H1 (cell line): ENCODE measurements at regions not wholly inside any gene's neighbourhood (a gene's known extent, or its start where the extent isn't known, plus 50 kb on each side); places are given as distances from the start of the nearest gene placed in this dataset.

Experiments
- CTCF ChIA-PET: fragments of 300-600 bp; sonication (Branson Sonifier 250); formaldehyde crosslinking; loops from one replicate; lab custom pipeline; 2021; ENCODE audit not compliant: partially characterized antibody; lab: Charles Lee
- POLR2A ChIA-PET: fragments of 300-600 bp; sonication (Branson Sonifier 250); formaldehyde crosslinking; loops from one replicate; lab custom pipeline; 2021; ENCODE audit warnings: inconsistent platforms; ENCODE audit not compliant: partially characterized antibody; lab: Charles Lee
- DNase-seq, 2 experiments: peaks; one replicate each; pipeline versions ENCODE4 v3.0.0 to v3.0.0-alpha.2; 2010 to 2022; ENCODE audit warnings: low spot score in 2 of 2, low read depth in 1 of 2, mixed read lengths in 1 of 2
- FAIRE-seq: peaks from 2 replicates; lab custom pipeline; 2011; peaks lifted over from hg19 to GRCh38; lab: Jason Lieb, UNC
- H2AFZ ChIP-seq: 2 replicates; pipeline ENCODE4 v1.8.1; 2012; ENCODE audit warnings: low read length, inconsistent platforms
- H2AK5ac ChIP-seq: 2 replicates; pipeline ENCODE4 v1.6.1; 2013; ENCODE audit warnings: low read depth, low read length
- H2BK120ac ChIP-seq: replicated peaks from 2 replicates; pipeline ENCODE3; 2013; ENCODE audit warnings: low read depth, low read length, inconsistent platforms
- H2BK12ac ChIP-seq: 2 replicates; pipeline ENCODE4 v1.6.1; 2013; ENCODE audit warnings: low read depth, low read length
- H2BK15ac ChIP-seq: 2 replicates; pipeline ENCODE4 v1.6.1; 2013; ENCODE audit warnings: low read length
- H2BK20ac ChIP-seq: 2 replicates; pipeline ENCODE4 v1.6.1; 2013; ENCODE audit warnings: low read length
- H2BK5ac ChIP-seq: 2 replicates; pipeline ENCODE4 v1.6.1; 2013; ENCODE audit warnings: low read depth, low read length
- H3K14ac ChIP-seq: 2 replicates; pipeline ENCODE4 v1.6.1; 2013; ENCODE audit warnings: inconsistent platforms; ENCODE audit not compliant: insufficient read length
- H3K18ac ChIP-seq: 2 replicates; pipeline ENCODE4 v1.6.1; 2013; ENCODE audit warnings: low read length; ENCODE audit errors: extremely low read depth
- H3K23ac ChIP-seq: 2 replicates; pipeline ENCODE4 v1.6.1; 2013; ENCODE audit warnings: inconsistent platforms; ENCODE audit not compliant: insufficient read length
- H3K23me2 ChIP-seq: 2 replicates; pipeline ENCODE4 v1.6.1; 2013; ENCODE audit warnings: low read depth, low read length
- H3K27ac ChIP-seq: 2 replicates; pipeline ENCODE4 v1.6.1; 2011; ENCODE audit warnings: low read depth, low read length, inconsistent platforms
- H3K27me3 ChIP-seq, 4 experiments: replicated peaks in 1 of 4; 1 replicate in 1 of 4; 2 replicates in 3 of 4; pipeline versions ENCODE4 v1.6.1 to v1.8.1; 2011 to 2013; ENCODE audit warnings: low read length in 3 of 4, mild to moderate bottlenecking in 3 of 4, inconsistent platforms in 2 of 4, mixed read lengths in 2 of 4, moderate library complexity in 1 of 4; ENCODE audit not compliant: control insufficient read depth in 3 of 4, insufficient read depth in 3 of 4; ENCODE audit errors: extremely low read depth in 1 of 4
- H3K36me3 ChIP-seq, 4 experiments: 2 replicates each; pipeline versions ENCODE4 v1.6.1 to v1.8.1; 2011 to 2013; ENCODE audit warnings: mild to moderate bottlenecking in 4 of 4, low read length in 3 of 4, moderate library complexity in 2 of 4, control low read depth in 1 of 4, inconsistent platforms in 1 of 4; ENCODE audit not compliant: insufficient read depth in 4 of 4, control insufficient read depth in 2 of 4
- H3K4ac ChIP-seq: replicated peaks from 2 replicates; pipeline ENCODE3; 2013; ENCODE audit warnings: low read length, low read depth, mixed read lengths, inconsistent platforms; ENCODE audit not compliant: insufficient read length
- H3K4me1 ChIP-seq, 4 experiments: replicated peaks in 1 of 4; 1 replicate in 1 of 4; 2 replicates in 3 of 4; pipeline versions ENCODE4 v1.6.1 to v1.8.1; 2011 to 2013; ENCODE audit warnings: low read length in 3 of 4, inconsistent platforms in 2 of 4, mixed read lengths in 1 of 4; ENCODE audit not compliant: insufficient read depth in 4 of 4, control insufficient read depth in 3 of 4
- H3K4me2 ChIP-seq, 2 experiments: 2 replicates each; pipeline versions ENCODE4 v1.6.1 to v1.8.1; 2011 to 2013; ENCODE audit warnings: low read depth in 2 of 2, low read length in 2 of 2, control low read depth in 1 of 2, inconsistent platforms in 1 of 2, mild to moderate bottlenecking in 1 of 2; ENCODE audit not compliant: insufficient read depth in 1 of 2
- H3K4me3 ChIP-seq, 4 experiments: fragments of 200-600, 300-600 bp in 1 of 4; sonication (generic), shearing (Covaris generic), sonication (Bioruptor Twin) in 1 of 4; 2 replicates each; pipeline versions ENCODE4 v1.5.1 to v1.8.1; 2011 to 2016; ENCODE audit warnings: low read length in 4 of 4, low read depth in 3 of 4, control low read depth in 2 of 4, inconsistent platforms in 2 of 4, mild to moderate bottlenecking in 2 of 4, mixed read lengths in 1 of 4, moderate library complexity in 1 of 4; ENCODE audit not compliant: insufficient read depth in 2 of 4; ENCODE audit errors: extremely low read depth in 1 of 4
- H3K56ac ChIP-seq: replicated peaks from 2 replicates; pipeline ENCODE3; 2013; ENCODE audit warnings: low read depth, mild to moderate bottlenecking, mixed read lengths, low read length, inconsistent platforms; ENCODE audit not compliant: insufficient read length
- H3K79me1 ChIP-seq: 2 replicates; pipeline ENCODE4 v1.6.1; 2013; ENCODE audit warnings: low read depth, low read length, control low read depth
- H3K79me2 ChIP-seq, 2 experiments: 2 replicates each; pipeline versions ENCODE4 v1.6.1 to v1.8.1; 2012 to 2013; ENCODE audit warnings: low read length in 2 of 2, mild to moderate bottlenecking in 2 of 2, inconsistent platforms in 1 of 2; ENCODE audit not compliant: insufficient read depth in 2 of 2, control insufficient read depth in 1 of 2
- H3K9ac ChIP-seq, 4 experiments: replicated peaks in 1 of 4; 1 replicate in 1 of 4; 2 replicates in 3 of 4; pipeline versions ENCODE4 v1.6.1 to v1.8.1; 2011 to 2013; ENCODE audit warnings: low read depth in 3 of 4, low read length in 3 of 4, control low read depth in 2 of 4, mild to moderate bottlenecking in 2 of 4, moderate library complexity in 2 of 4, inconsistent platforms in 1 of 4; ENCODE audit errors: extremely low read depth in 1 of 4
- H3K9me3 ChIP-seq, 2 experiments: 2 replicates each; pipeline versions ENCODE4 v1.6.1 to v1.8.1; 2012 to 2013; ENCODE audit warnings: mild to moderate bottlenecking in 2 of 2, moderate library complexity in 2 of 2, control low read depth in 1 of 2, inconsistent platforms in 1 of 2, low read depth in 1 of 2, low read length in 1 of 2, mixed read lengths in 1 of 2; ENCODE audit not compliant: insufficient read depth in 2 of 2
- H4K20me1 ChIP-seq, 2 experiments: replicated peaks in 1 of 2; 2 replicates each; pipeline versions ENCODE3 to v1.8.1; 2011 to 2013; ENCODE audit warnings: inconsistent platforms in 2 of 2, low read length in 2 of 2, mild to moderate bottlenecking in 1 of 2; ENCODE audit not compliant: insufficient read depth in 2 of 2, control insufficient read depth in 1 of 2
- H4K5ac ChIP-seq: 2 replicates; pipeline ENCODE4 v1.6.1; 2013; ENCODE audit warnings: low read length, low read depth, mixed read lengths, inconsistent platforms; ENCODE audit not compliant: insufficient read length
- H4K8ac ChIP-seq: 2 replicates; pipeline ENCODE4 v1.8.0; 2013; ENCODE audit warnings: mild to moderate bottlenecking, moderate library complexity, low read length, inconsistent platforms; ENCODE audit not compliant: insufficient read depth; ENCODE audit errors: extremely low read depth
- H4K91ac ChIP-seq: replicated peaks from 2 replicates; pipeline ENCODE3; 2013; ENCODE audit warnings: low read length, mixed read lengths, inconsistent platforms; ENCODE audit not compliant: insufficient read length
- CHD2 ChIP-seq: IDR thresholded peaks from 2 replicates; pipeline ENCODE4 v1.6.1; 2012; ENCODE audit warnings: low read length, improper control_type of control experiment
- HDAC6 ChIP-seq: IDR thresholded peaks from one replicate; pipeline ENCODE4 v1.7.1; 2012; ENCODE audit warnings: low read depth, mild to moderate bottlenecking, inconsistent platforms, low read length, moderate library complexity
- NRF1 ChIP-seq: IDR thresholded peaks from 2 replicates; pipeline ENCODE4 v1.6.1; 2011; ENCODE audit warnings: mild to moderate bottlenecking, low read depth, low read length, improper control_type of control experiment
- SUZ12 ChIP-seq: fragments of 200-600 bp; sonication (generic); IDR thresholded peaks from 2 replicates; pipeline ENCODE4 v1.6.1; 2012; ENCODE audit warnings: mild to moderate bottlenecking, inconsistent platforms, low read length, moderate library complexity, mixed read lengths
- TEAD4 ChIP-seq: IDR thresholded peaks from 2 replicates; pipeline ENCODE4 v1.6.1; 2012; ENCODE audit warnings: low read depth, low read length, inconsistent platforms, mixed read lengths
- WGBS, 2 experiments: shearing (Covaris generic) in 1 of 2; methylation state at CpG; one replicate each; pipeline versions ENCODE4 v1.1.6 to v1.1.7; 2013 to 2015; ENCODE audit warnings: low lambda C conversion rate in 2 of 2, mixed read lengths in 2 of 2, inconsistent platforms in 1 of 2, low coverage in 1 of 2, missing lambda C conversion rate in 1 of 2; ENCODE audit not compliant: insufficient replicate concordance in 2 of 2, insufficient coverage in 1 of 2, insufficient read length in 1 of 2; ENCODE audit errors: extremely low coverage in 1 of 2, missing lambda C conversion rate in 1 of 2; 5-methylcytosine and 5-hydroxymethylcytosine counted together

DNA sequence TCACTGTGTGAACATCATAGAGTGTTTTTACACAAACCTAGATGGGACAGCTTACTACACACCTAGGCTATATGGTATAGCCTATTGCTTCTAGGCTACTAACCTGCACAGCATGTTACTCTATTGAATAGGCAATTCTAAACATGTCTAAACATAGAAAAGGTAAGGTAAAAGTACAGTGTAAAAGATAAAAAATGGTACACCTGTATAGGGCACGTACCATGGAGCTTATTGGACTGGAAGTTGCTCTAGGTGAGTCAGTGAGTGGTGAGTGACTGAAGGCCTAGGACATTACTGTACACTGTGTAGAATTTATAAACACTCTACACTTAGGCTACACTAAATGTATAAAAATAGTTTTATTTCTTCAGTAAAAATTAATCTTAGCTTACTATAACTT is 182.0 kb upstream of the THSD7A start:
- Histone ChIP-seq H4K8ac (no peak overlapping the region), H2BK5ac (no peak overlapping the region), H3K79me1 (no peaks in the 10 kb centered on the region), H3K4ac (no peak overlapping the region)
- no peak for TF ChIP-seq TEAD4
- TF ChIP-seq NRF1, result no peak
- no peak for TF ChIP-seq SUZ12
- TF ChIP-seq CHD2, result no peak
- TF ChIP-seq HDAC6, result no peak
- TF ChIP-seq, all 59 proteins: peak for 0
- Histone ChIP-seq H2BK15ac (no peak overlapping the region), H3K18ac (no peak overlapping the region), H2BK120ac (no peak overlapping the region), H3K27ac (no peak overlapping the region), H4K5ac (no peak overlapping the region), H4K20me1 (no peaks in the 10 kb centered on the region), H4K91ac (no peak overlapping the region), H3K9ac (no peak overlapping the region), H2BK12ac (no peak overlapping the region), H3K36me3 (no peaks in the 10 kb centered on the region), H2AFZ (no peak overlapping the region), H3K9me3 (no peaks in the 10 kb centered on the region), H3K4me2 (no peak overlapping the region), H3K56ac (no peak overlapping the region), H3K4me1 (0 out of 7 replicates have a peak, but pooled peaks cover 0 to 2% (median 0%) of the 10 kb centered on the region in 4 experiments), H3K4me3 (no peak overlapping the region), H3K23ac (no peak overlapping the region), H2AK5ac (no peak overlapping the region), H3K14ac (no peak overlapping the region), H3K23me2 (no peaks in the 10 kb centered on the region), H2BK20ac (no peak overlapping the region), H3K27me3 (no peaks in the 10 kb centered on the region), H3K79me2 (no peaks in the 10 kb centered on the region)
- WGBS, 2 experiments, result 82% methylated on average over 1 of the region's 1 CpG; no CpG with 5 or more reads in 1 of the 2 experiments
- no peak for FAIRE-seq
- DNase-seq, result no peak
- POLR2A ChIA-PET, result no interaction called here
- CTCF ChIA-PET, result interaction anchor here (0.6 to 0.7 kb wide), 2 partner anchors 208 to 369 kb away, joined by 3 read pairs; no protein-coding TSS in a partner anchor
